GM19240 (cell line): ENCODE measurements at regions not wholly inside any gene's neighbourhood (a gene's known extent, or its start where the extent isn't known, plus 50 kb on each side); places are given as distances from the start of the nearest gene placed in this dataset.
"Not testable (repeated sequence)": the region's sequence is repeated elsewhere in the genome, so short reads cannot be mapped to it uniquely, and the experiment has no call there.

Experiments
- DNase-seq: peaks from one replicate; pipeline ENCODE4 v3.0.0; 2011; ENCODE audit warnings: low spot score; ENCODE audit not compliant: insufficient read length

- DNase-seq, result no peak
These were observed 195.1 kb downstream of the TXNL1 start for GRCh38 chr18:56443166-56443907.

GRCh38 chr18:56438480-56438879 lies 199.9 kb downstream of the TXNL1 start:
- DNase-seq, result not testable (repeated sequence)

GRCh38 chr18:56436651-56437050 lies 201.7 kb downstream of the TXNL1 start:
- no peak for DNase-seq

- DNase-seq, result no peak
These were observed 204.5 kb downstream of the TXNL1 start for GRCh38 chr18:56433919-56434318.

GRCh38 chr18:56431551-56431950 lies 206.8 kb downstream of the TXNL1 start:
- DNase-seq, result no peak

- no peak for DNase-seq
These were observed 214.8 kb downstream of the TXNL1 start for GRCh38 chr18:56423626-56424025.

GRCh38 chr18:56421647-56422046 lies 216.7 kb downstream of the TXNL1 start:
- no peak for DNase-seq

- DNase-seq, result not testable (repeated sequence)
These were observed 217.5 kb downstream of the TXNL1 start for GRCh38 chr18:56420868-56421267.

- DNase-seq, result no peak
These were observed 224.0 kb downstream of the TXNL1 start for GRCh38 chr18:56414357-56414756.

- no peak for DNase-seq
These were observed 224.5 kb downstream of the TXNL1 start for GRCh38 chr18:56413862-56414261.

- DNase-seq, result no peak
These were observed 225.4 kb downstream of the TXNL1 start for GRCh38 chr18:56412951-56413350.

GRCh38 chr18:56409736-56410135 lies 228.7 kb downstream of the TXNL1 start:
- DNase-seq, result no peak

GRCh38 chr18:56407646-56408180 lies 230.7 kb downstream of the TXNL1 start:
- no peak for DNase-seq

- no peak for DNase-seq
These were observed 235.4 kb downstream of the TXNL1 start for GRCh38 chr18:56402872-56403516.

- DNase-seq, result no peak
These were observed 244.5 kb downstream of the TXNL1 start for GRCh38 chr18:56393870-56394269.

GRCh38 chr18:56391931-56392590 lies 246.3 kb downstream of the TXNL1 start:
- no peak for DNase-seq

- no peak for DNase-seq
These were observed 247.8 kb downstream of the TXNL1 start for GRCh38 chr18:56390626-56391025.

- DNase-seq, result no peak
These were observed 249.2 kb downstream of the TXNL1 start for GRCh38 chr18:56389190-56389589.

GRCh38 chr18:56388571-56388970 lies 249.8 kb downstream of the TXNL1 start:
- DNase-seq, result no peak

GRCh38 chr18:56386856-56387255 lies 251.5 kb downstream of the TXNL1 start:
- DNase-seq, result no peak

- no peak for DNase-seq
These were observed 255.0 kb downstream of the TXNL1 start for GRCh38 chr18:56383349-56383748.

- no peak for DNase-seq
These were observed 255.9 kb downstream of the TXNL1 start for GRCh38 chr18:56382541-56382940.
